Common myeloid progenitor, CD34-positive (primary cell): ENCODE measurements at regions not wholly inside any gene's neighbourhood (a gene's known extent, or its start where the extent isn't known, plus 50 kb on each side); places are given as distances from the start of the nearest gene placed in this dataset.

Source experiments
- CTCF ChIA-PET: fragments of 350-600 bp; sonication (Branson Sonifier 250); formaldehyde crosslinking; loops from one replicate; lab custom pipeline; 2021; ENCODE audit warnings: antibody characterized with exemption; lab: Charles Lee
- POLR2A ChIA-PET: fragments of 350-600 bp; sonication (Branson Sonifier 250); formaldehyde crosslinking; loops from one replicate; lab custom pipeline; 2021; ENCODE audit warnings: antibody characterized with exemption; lab: Charles Lee
- DNase-seq, 3 donors: peaks; one replicate each; pipeline versions ENCODE4 v3.0.0 to v3.0.0-alpha.2; 2013
- H3K27ac ChIP-seq, 2 experiments: 1 replicate in 1 of 2; 2 replicates in 1 of 2; pipeline ENCODE4 v1.7.0; 2013; ENCODE audit warnings: inconsistent platforms in 2 of 2, low read length in 2 of 2, mild to moderate bottlenecking in 2 of 2, low read depth in 1 of 2, moderate library complexity in 1 of 2; ENCODE audit not compliant: severe bottlenecking in 2 of 2, insufficient read depth in 1 of 2, poor library complexity in 1 of 2
- H3K27me3 ChIP-seq, 5 experiments: replicated peaks in 2 of 5; 1 replicate in 3 of 5; 2 replicates in 2 of 5; pipeline versions ENCODE4 v1.6.1 to v1.7.0; 2013; ENCODE audit warnings: low read length in 4 of 5, mild to moderate bottlenecking in 2 of 5, moderate library complexity in 2 of 5, inconsistent platforms in 1 of 5; ENCODE audit not compliant: insufficient read depth in 5 of 5, control insufficient read depth in 4 of 5
- H3K36me3 ChIP-seq, 4 experiments: 1 replicate in 2 of 4; 2 replicates in 2 of 4; pipeline versions ENCODE4 v1.6.1 to v1.7.0; 2013; ENCODE audit warnings: low read length in 3 of 4, control low read depth in 1 of 4, mild to moderate bottlenecking in 1 of 4; ENCODE audit not compliant: control insufficient read depth in 4 of 4, insufficient read depth in 4 of 4
- H3K4me1 ChIP-seq, 4 experiments: 1 replicate in 3 of 4; 2 replicates in 1 of 4; pipeline versions ENCODE4 v1.6.1 to v1.7.1; 2013; ENCODE audit warnings: low read length in 3 of 4, mild to moderate bottlenecking in 3 of 4, control low read depth in 1 of 4, inconsistent platforms in 1 of 4, moderate library complexity in 1 of 4; ENCODE audit not compliant: control insufficient read depth in 4 of 4, insufficient read depth in 4 of 4; ENCODE audit errors: control extremely low read depth in 1 of 4
- H3K4me3 ChIP-seq, 7 experiments: 1 replicate in 4 of 7; 2 replicates in 3 of 7; pipeline versions ENCODE4 v1.5.1 to v1.7.0; 2013; ENCODE audit warnings: mild to moderate bottlenecking in 7 of 7, low read length in 6 of 7, moderate library complexity in 6 of 7, inconsistent platforms in 2 of 7, low read depth in 2 of 7, control low read depth in 1 of 7; ENCODE audit not compliant: insufficient read depth in 4 of 7, control insufficient read depth in 1 of 7; ENCODE audit errors: extremely low read depth in 1 of 7
- H3K9me3 ChIP-seq, 5 experiments: 1 replicate in 4 of 5; 2 replicates in 1 of 5; pipeline versions ENCODE4 v1.6.1 to v1.7.1; 2013; ENCODE audit warnings: low read length in 4 of 5, mild to moderate bottlenecking in 2 of 5, inconsistent platforms in 1 of 5, low read depth in 1 of 5, moderate library complexity in 1 of 5; ENCODE audit not compliant: control insufficient read depth in 4 of 5, insufficient read depth in 2 of 5; ENCODE audit errors: control extremely low read depth in 1 of 5
- WGBS: methylation state at CpG from one replicate; pipeline ENCODE4 v1.1.5; 2013; ENCODE audit not compliant: insufficient coverage; 5-methylcytosine and 5-hydroxymethylcytosine counted together

- no peaks in the 10 kb centered on the region for H3K27me3 ChIP-seq
- CTCF ChIA-PET: no interaction called here
- POLR2A ChIA-PET: no interaction called here
These were observed 103.9 kb downstream of the C9orf50 start for GRCh38 chr9:129517006-129517405.

DNA sequence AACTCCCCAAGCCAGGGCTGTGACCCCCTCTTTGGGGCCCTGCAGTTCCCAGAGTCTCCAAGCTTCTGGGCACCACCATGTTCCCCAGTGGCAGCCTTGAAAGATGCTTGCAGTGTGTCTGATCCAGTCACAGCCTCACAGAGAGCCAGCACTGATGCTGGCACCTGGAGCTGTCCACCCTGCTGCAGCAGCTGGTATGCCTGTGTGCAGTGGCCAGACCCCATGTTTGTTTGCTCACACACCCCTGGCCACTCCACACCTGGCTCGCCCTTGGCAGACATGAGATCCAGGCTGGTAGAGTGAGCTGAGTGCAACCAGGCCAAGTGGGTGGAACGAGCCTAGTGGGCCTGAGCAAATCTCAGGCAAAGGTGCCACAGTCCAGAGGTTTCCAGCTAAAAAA, 106.0 kb downstream of the C9orf50 start:
- H3K9me3 ChIP-seq: peaks cover 0 to 39% (median 25%) of the 10 kb centered on the region in 5 experiments
- no peak for DNase-seq
- POLR2A ChIA-PET: interaction anchor here (0.6 kb wide), 2 partner anchors 14 to 83 kb away, joined by 3 to 5 read pairs; no protein-coding TSS in a partner anchor
- peaks cover 0 to 2% (median 0%) of the 10 kb centered on the region in 5 experiments for H3K27me3 ChIP-seq
- H3K4me1 ChIP-seq: no peaks in the 10 kb centered on the region
- H3K27ac ChIP-seq: no peak overlapping the region
- 89% methylated on average over 2 of the region's 2 CpGs for whole genome bisulfite sequencing
- no peak overlapping the region for H3K4me3 ChIP-seq
- H3K36me3 ChIP-seq: no peaks in the 10 kb centered on the region
- CTCF ChIA-PET: interaction anchor here (1.1 to 2.2 kb wide), 3 partner anchors 16 to 20 kb away, joined by 3 to 6 read pairs (median 5); no protein-coding TSS in a partner anchor

More at GRCh38 chr9:129517006-129517405, 103.9 kb downstream of the C9orf50 start:
- H3K27ac ChIP-seq: no peak overlapping the region
- no peak for DNase-seq
- H3K4me1 ChIP-seq: no peaks in the 10 kb centered on the region
- no peak overlapping the region for H3K4me3 ChIP-seq
- peaks cover 0 to 39% (median 25%) of the 10 kb centered on the region in 5 experiments for H3K9me3 ChIP-seq
- 100% methylated on average over 7 of the region's 7 CpGs for WGBS
- no peaks in the 10 kb centered on the region for H3K36me3 ChIP-seq

DNA sequence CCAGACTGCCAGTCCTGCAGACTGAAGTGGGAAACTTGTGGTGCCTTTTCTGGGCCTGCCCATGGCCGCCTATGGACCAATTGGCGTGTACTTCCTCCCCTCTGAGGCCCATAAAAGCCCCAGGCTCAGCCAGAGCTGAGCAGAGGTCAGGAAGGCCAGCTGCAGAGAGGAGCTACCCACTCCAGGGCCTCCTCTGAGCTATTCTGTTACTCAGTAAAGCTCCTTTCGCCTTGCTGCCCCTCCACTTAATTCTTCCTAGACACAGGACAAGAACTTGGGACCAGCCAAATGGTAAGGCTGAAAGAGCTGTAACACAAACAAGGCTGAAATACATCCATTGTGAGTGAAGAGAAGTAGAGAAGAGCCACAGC, 106.4 kb downstream of the C9orf50 start:
- POLR2A ChIA-PET: interaction anchor here (0.6 kb wide), 2 partner anchors 15 to 83 kb away, joined by 3 to 5 read pairs; no protein-coding TSS in a partner anchor
- CTCF ChIA-PET: interaction anchor here (1.1 to 2.2 kb wide), 3 partner anchors 16 to 19 kb away, joined by 3 to 6 read pairs (median 5); no protein-coding TSS in a partner anchor
- no CpG with 5 or more reads among the region's 3 CpGs for whole genome bisulfite sequencing

DNA sequence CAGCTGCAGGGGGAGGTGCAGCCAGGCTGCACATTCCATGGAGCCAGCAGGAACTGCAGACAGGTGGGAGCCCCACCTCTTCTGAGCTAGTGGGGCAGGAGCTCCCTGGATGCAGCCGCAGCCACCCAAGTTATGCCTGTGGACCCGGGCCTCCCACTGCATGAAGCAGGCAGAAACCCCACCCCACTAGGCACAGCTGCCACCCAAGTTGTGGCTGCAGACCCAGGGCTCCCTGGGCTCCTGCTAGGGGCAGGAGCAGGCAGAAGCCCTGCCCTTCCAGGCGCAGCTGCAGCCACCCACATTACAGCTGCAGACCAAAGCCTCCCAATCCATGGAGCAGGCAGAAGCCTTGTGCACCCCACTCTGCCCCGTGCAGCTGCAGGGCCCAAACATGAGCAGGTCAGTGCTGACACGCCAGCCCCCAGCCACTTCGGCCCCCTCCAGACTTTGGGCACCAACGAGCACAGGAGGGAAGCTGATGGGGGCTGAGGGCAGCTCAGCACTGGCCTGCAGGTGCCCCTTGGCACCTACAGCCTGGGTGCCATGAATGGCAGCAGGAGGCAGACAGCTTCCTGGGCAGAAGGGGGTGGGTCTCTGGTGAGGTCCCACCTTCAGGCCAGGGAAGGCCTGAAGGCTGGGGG, 106.9 kb downstream of the C9orf50 start:
- no peaks in the 10 kb centered on the region for H3K36me3 ChIP-seq
- no peak overlapping the region for H3K4me3 ChIP-seq
- peaks cover 0 to 39% (median 25%) of the 10 kb centered on the region in 5 experiments for H3K9me3 ChIP-seq
- WGBS: 93% methylated on average over 5 of the region's 7 CpGs
- H3K4me1 ChIP-seq: no peaks in the 10 kb centered on the region
- DNase-seq: no peak
- no peak overlapping the region for H3K27ac ChIP-seq
- peaks cover 0 to 2% (median 0%) of the 10 kb centered on the region in 5 experiments for H3K27me3 ChIP-seq
- POLR2A ChIA-PET: interaction anchor here (0.6 kb wide), 1 partner anchor 15 kb away, joined by 3 read pairs; no protein-coding TSS in a partner anchor
- CTCF ChIA-PET: interaction anchor here (0.6 to 2.2 kb wide), 4 partner anchors 17 to 40 kb away, joined by 3 to 6 read pairs (median 4); no protein-coding TSS in a partner anchor

More for the DNA sequence above, 106.4 kb downstream of the C9orf50 start:
- Histone ChIP-seq H3K4me3 (no peak overlapping the region), H3K36me3 (no peaks in the 10 kb centered on the region), H3K9me3 (peaks cover 0 to 39% (median 25%) of the 10 kb centered on the region in 5 experiments), H3K4me1 (no peaks in the 10 kb centered on the region), H3K27ac (no peak overlapping the region), H3K27me3 (peaks cover 0 to 2% (median 0%) of the 10 kb centered on the region in 5 experiments)
- DNase-seq: no peak

- H3K36me3 ChIP-seq: no peaks in the 10 kb centered on the region
- H3K9me3 ChIP-seq: peaks cover 0 to 36% (median 25%) of the 10 kb centered on the region in 5 experiments
- H3K4me3 ChIP-seq: no peak overlapping the region
- peak in 1 of 3 donors; percentile 29 for DNase-seq
- 88% methylated on average over 3 of the region's 3 CpGs for WGBS
- ChIA-PET CTCF (no interaction called here), POLR2A (no interaction called here)
- peaks cover 0 to 2% (median 0%) of the 10 kb centered on the region in 5 experiments for H3K27me3 ChIP-seq
- H3K27ac ChIP-seq: no peak overlapping the region
- peaks cover 0 to 4% (median 0%) of the 10 kb centered on the region in 4 experiments for H3K4me1 ChIP-seq
These were observed 107.6 kb downstream of the C9orf50 start for GRCh38 chr9:129513282-129513681.

DNA sequence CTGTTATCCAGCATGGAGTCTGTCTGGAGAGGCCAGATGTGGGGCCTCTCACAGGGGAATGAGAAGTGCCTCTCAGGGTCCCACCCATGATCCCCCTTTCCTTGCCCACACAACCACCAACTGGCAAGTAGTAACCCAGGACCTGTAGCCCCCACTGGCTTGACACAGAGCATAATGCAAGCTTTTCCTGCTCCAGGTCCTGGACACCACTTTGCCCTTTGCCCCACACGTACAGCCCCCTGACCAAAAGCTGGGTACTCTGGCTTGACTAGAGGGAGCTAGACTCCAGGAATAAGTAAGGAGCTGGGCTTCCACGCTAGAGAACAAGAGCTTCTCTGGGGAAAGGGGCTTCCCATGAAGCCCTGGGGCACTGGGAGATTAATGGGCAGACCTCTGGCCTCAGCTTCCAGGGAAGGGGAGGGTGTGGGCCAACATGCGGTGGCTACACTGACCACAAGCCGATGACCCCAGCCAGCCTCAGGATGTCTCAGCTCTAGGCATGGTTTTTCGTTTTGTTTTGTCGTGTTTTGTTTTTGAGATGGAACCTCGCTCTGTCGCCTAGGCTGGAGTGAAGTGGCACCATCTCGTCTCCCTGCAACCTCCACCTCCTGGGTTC, 109.5 kb downstream of the C9orf50 start:
- CTCF ChIA-PET: interaction anchor here (1.0 to 1.8 kb wide), 3 partner anchors 9 to 15 kb away, joined by 3 to 4 read pairs (median 3); no protein-coding TSS in a partner anchor
- peaks cover 0 to 4% (median 0%) of the 10 kb centered on the region in 4 experiments for H3K4me1 ChIP-seq
- peaks cover 0 to 29% (median 20%) of the 10 kb centered on the region in 5 experiments for H3K9me3 ChIP-seq
- DNase-seq: no peak
- H3K27ac ChIP-seq: no peak overlapping the region
- WGBS: 100% methylated on average over 6 of the region's 9 CpGs
- POLR2A ChIA-PET: interaction anchor here (1.0 kb wide), 1 partner anchor 96 kb away, joined by 4 read pairs; no protein-coding TSS in a partner anchor
- peaks cover 0 to 2% (median 0%) of the 10 kb centered on the region in 5 experiments for H3K27me3 ChIP-seq
- H3K36me3 ChIP-seq: no peaks in the 10 kb centered on the region
- no peak overlapping the region for H3K4me3 ChIP-seq
